Astrocyte of the cerebellum (primary cell): ENCODE measurements at regions not wholly inside any gene's neighbourhood (a gene's known extent, or its start where the extent isn't known, plus 50 kb on each side); places are given as distances from the start of the nearest gene placed in this dataset.
"Not testable (repeated sequence)": the region's sequence is repeated elsewhere in the genome, so short reads cannot be mapped to it uniquely, and the experiment has no call there.

Experiments
- DNase-seq: peaks from one replicate; pipeline ENCODE4 v3.0.0-alpha.2; 2011; ENCODE audit warnings: low read depth
- H3K4me3 ChIP-seq: 2 replicates; pipeline ENCODE4 v1.5.1; 2011; ENCODE audit warnings: mild to moderate bottlenecking, low read depth, low read length, moderate library complexity
- CTCF ChIP-seq: IDR thresholded peaks from 2 replicates; pipeline ENCODE4 v1.5.1; 2012; ENCODE audit warnings: low read length, low read depth, moderate library complexity, mild to moderate bottlenecking; ENCODE audit errors: missing control alignments
- in situ Hi-C: cut with HindIII; loops from 2 replicates; pipeline ENCODE4 v1.10.0; 2017; ENCODE audit warnings: low sequenced_read_pairs

- no peak overlapping the region for H3K4me3 ChIP-seq
- no peak for TF ChIP-seq CTCF
- in situ Hi-C loops = no loop called here
- no peak for DNase-seq
Measured at GRCh38 chr13:80901530-80901929, 560.6 kb upstream of the SPRY2 start.

DNA sequence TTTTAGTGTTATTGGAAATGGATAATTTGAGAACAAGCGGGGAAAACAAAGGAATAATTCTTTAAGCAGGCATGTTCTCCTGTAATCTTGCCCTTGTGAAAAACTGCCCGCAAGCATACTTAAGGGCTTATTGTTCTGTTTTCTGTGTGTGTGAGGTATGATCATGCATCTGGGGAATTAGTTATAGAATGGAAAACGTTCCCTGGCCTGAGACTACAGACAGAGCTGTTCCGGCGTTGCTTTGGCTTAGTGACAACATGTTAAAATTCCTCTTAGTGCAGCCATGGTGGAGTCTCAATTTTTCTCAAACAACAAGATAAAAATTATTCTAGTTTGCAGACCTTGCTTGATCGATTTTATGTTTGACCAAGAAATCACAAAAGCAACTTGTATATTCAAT, 560.2 kb upstream of the SPRY2 start:
- in situ Hi-C loops = no loop called here

GRCh38 chr13:80900561-80900960, 559.6 kb upstream of the SPRY2 start:
- H3K4me3 ChIP-seq = no peak overlapping the region
- no peak for DNase-seq
- TF ChIP-seq CTCF = no peak
- in situ Hi-C loops = no loop called here

More for the DNA sequence above, 560.2 kb upstream of the SPRY2 start:
- no peak for TF ChIP-seq CTCF
- DNase-seq = no peak
- no peak overlapping the region for H3K4me3 ChIP-seq

GRCh38 chr13:80897641-80898040, 556.7 kb upstream of the SPRY2 start:
- DNase-seq, in situ Hi-C loops, H3K4me3 ChIP-seq: not testable (repeated sequence)

- no peak for TF ChIP-seq CTCF
- no peak for DNase-seq
- H3K4me3 ChIP-seq = no peak overlapping the region
- in situ Hi-C loops = no loop called here
Measured at GRCh38 chr13:80894917-80895316, 554.0 kb upstream of the SPRY2 start.

DNA sequence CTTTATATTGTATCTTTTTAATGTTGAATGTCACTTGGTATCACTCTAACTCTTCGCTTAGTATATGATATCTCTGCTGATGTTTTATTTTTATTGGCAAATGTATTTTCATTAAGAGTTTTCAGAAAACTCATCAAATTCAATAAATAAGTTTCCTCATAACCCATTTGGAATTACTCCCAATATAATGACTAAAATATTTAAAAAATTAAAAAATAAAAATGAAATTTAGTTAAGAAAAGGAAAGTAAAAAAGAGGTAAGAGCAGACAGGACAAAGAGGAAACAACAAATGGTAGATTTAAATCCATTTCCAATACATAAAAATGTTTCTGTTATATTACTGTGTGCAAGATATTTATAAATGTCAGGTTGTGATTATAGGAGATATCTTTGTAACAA, 548.9 kb upstream of the SPRY2 start:
- TF ChIP-seq CTCF = no peak
- H3K4me3 ChIP-seq = no peak overlapping the region
- in situ Hi-C loops = no loop called here
- DNase-seq = no peak

GRCh38 chr13:80888390-80888789, 547.5 kb upstream of the SPRY2 start:
- no peak for DNase-seq
- in situ Hi-C loops = no loop called here
- no peak for TF ChIP-seq CTCF
- no peak overlapping the region for H3K4me3 ChIP-seq
